PFSK-1 (cell line): ENCODE measurements at regions not wholly inside any gene's neighbourhood (a gene's known extent, or its start where the extent isn't known, plus 50 kb on each side); places are given as distances from the start of the nearest gene placed in this dataset.

Source experiments
- POLR2AphosphoS5 ChIP-seq: IDR thresholded peaks from 2 replicates; pipeline ENCODE4 v1.6.1; 2012; ENCODE audit warnings: low read depth, mild to moderate bottlenecking, control low read depth, low read length, moderate library complexity
- SIN3A ChIP-seq: IDR thresholded peaks from 2 replicates; pipeline ENCODE4 v1.6.1; 2012; ENCODE audit warnings: mild to moderate bottlenecking, low read length, moderate library complexity, borderline replicate concordance; ENCODE audit not compliant: insufficient read depth
- TAF1 ChIP-seq: IDR thresholded peaks from 2 replicates; pipeline ENCODE4 v1.6.1; 2012; ENCODE audit warnings: low read length, control low read depth, borderline replicate concordance; ENCODE audit not compliant: insufficient read depth
- TF ChIP-seq, protein P1 (sequence below), 2 experiments: IDR thresholded peaks; 2 replicates each; pipeline versions ENCODE4 v1.6.1 to v1.8.0; 2011 to 2012; ENCODE audit warnings: low read depth in 2 of 2, low read length in 2 of 2, control low read depth in 1 of 2, inconsistent platforms in 1 of 2, mild to moderate bottlenecking in 1 of 2, moderate library complexity in 1 of 2; ENCODE audit not compliant: insufficient read depth in 1 of 2

DNA sequence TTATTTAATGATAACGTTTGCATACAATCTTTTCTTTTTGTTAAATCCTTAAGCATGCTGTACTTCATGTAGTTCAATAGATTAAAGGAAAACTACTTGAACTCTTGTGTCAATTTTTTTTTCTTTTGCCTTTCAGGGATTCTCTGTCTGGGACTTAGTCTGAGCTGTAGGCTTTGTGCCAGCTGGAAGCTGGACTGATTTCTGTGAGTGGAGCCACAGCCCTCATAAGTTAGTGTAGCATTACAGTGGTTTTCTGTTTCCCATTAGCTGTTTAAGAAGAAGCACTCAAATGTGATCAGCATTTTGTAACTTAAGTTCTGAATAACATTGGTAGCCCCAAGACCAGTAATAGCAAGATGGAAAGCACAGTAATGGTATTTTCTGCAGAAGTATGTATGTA lies 330.6 kb upstream of the MEF2C start:
- TF ChIP-seq, protein P1, sequence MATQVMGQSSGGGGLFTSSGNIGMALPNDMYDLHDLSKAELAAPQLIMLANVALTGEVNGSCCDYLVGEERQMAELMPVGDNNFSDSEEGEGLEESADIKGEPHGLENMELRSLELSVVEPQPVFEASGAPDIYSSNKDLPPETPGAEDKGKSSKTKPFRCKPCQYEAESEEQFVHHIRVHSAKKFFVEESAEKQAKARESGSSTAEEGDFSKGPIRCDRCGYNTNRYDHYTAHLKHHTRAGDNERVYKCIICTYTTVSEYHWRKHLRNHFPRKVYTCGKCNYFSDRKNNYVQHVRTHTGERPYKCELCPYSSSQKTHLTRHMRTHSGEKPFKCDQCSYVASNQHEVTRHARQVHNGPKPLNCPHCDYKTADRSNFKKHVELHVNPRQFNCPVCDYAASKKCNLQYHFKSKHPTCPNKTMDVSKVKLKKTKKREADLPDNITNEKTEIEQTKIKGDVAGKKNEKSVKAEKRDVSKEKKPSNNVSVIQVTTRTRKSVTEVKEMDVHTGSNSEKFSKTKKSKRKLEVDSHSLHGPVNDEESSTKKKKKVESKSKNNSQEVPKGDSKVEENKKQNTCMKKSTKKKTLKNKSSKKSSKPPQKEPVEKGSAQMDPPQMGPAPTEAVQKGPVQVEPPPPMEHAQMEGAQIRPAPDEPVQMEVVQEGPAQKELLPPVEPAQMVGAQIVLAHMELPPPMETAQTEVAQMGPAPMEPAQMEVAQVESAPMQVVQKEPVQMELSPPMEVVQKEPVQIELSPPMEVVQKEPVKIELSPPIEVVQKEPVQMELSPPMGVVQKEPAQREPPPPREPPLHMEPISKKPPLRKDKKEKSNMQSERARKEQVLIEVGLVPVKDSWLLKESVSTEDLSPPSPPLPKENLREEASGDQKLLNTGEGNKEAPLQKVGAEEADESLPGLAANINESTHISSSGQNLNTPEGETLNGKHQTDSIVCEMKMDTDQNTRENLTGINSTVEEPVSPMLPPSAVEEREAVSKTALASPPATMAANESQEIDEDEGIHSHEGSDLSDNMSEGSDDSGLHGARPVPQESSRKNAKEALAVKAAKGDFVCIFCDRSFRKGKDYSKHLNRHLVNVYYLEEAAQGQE (IDR thresholded peaks at IDR 0.05; ENCODE audit: insufficient read depth in 1 of 2, low read depth in 2 of 2, low read length in 2 of 2) = no peak
- no peak for TF ChIP-seq TAF1
- no peak for TF ChIP-seq POLR2AphosphoS5
- TF ChIP-seq SIN3A = no peak
